HPDE6-E6E7 (cell line): ENCODE measurements at regions not wholly inside any gene's neighbourhood (a gene's known extent, or its start where the extent isn't known, plus 50 kb on each side); places are given as distances from the start of the nearest gene placed in this dataset.
"Not testable (repeated sequence)": the region's sequence is repeated elsewhere in the genome, so short reads cannot be mapped to it uniquely, and the experiment has no call there.

ENCODE experiments used
- DNase-seq: peaks from one replicate; pipeline ENCODE4 v3.0.0; 2011; ENCODE audit warnings: missing footprints; ENCODE audit errors: extremely low spot score

- DNase-seq, result no peak
These were observed 603.8 kb downstream of the CDH8 start for GRCh38 chr16:61432421-61432820.

GRCh38 chr16:61421111-61421510 is 615.1 kb downstream of the CDH8 start:
- no peak for DNase-seq

- DNase-seq, result no peak
These were observed 616.4 kb downstream of the CDH8 start for GRCh38 chr16:61419791-61420190.

GRCh38 chr16:61418802-61419201 is 617.4 kb downstream of the CDH8 start:
- DNase-seq, result not testable (repeated sequence)

GRCh38 chr16:61415126-61415525 is 621.1 kb downstream of the CDH8 start:
- DNase-seq, result no peak

- no peak for DNase-seq
These were observed 623.2 kb downstream of the CDH8 start for GRCh38 chr16:61413021-61413420.

GRCh38 chr16:61412562-61412961 is 623.7 kb downstream of the CDH8 start:
- DNase-seq, result no peak

GRCh38 chr16:61409604-61410003 is 626.6 kb downstream of the CDH8 start:
- no peak for DNase-seq

- no peak for DNase-seq
These were observed 632.9 kb downstream of the CDH8 start for GRCh38 chr16:61403386-61403785.

GRCh38 chr16:61391896-61392295 is 644.3 kb downstream of the CDH8 start:
- DNase-seq, result no peak

- DNase-seq, result no peak
These were observed 645.1 kb downstream of the CDH8 start for GRCh38 chr16:61390965-61391637.

GRCh38 chr16:61385392-61386071 is 650.7 kb downstream of the CDH8 start:
- no peak for DNase-seq

- DNase-seq, result no peak
These were observed 653.8 kb downstream of the CDH8 start for GRCh38 chr16:61382435-61382834.

GRCh38 chr16:61379311-61379710 is 656.9 kb downstream of the CDH8 start:
- no peak for DNase-seq

- no peak for DNase-seq
These were observed 662.2 kb downstream of the CDH8 start for GRCh38 chr16:61374071-61374470.

GRCh38 chr16:61371881-61372280 is 664.4 kb downstream of the CDH8 start:
- DNase-seq, result no peak

- no peak for DNase-seq
These were observed 664.9 kb downstream of the CDH8 start for GRCh38 chr16:61371388-61371787.

- no peak for DNase-seq
These were observed 665.7 kb downstream of the CDH8 start for GRCh38 chr16:61370564-61370963.

- DNase-seq, result no peak
These were observed 670.2 kb downstream of the CDH8 start for GRCh38 chr16:61366006-61366405.

GRCh38 chr16:61364990-61365389 is 671.2 kb downstream of the CDH8 start:
- DNase-seq, result no peak

GRCh38 chr16:61362585-61362984 is 673.7 kb downstream of the CDH8 start:
- DNase-seq, result no peak

GRCh38 chr16:61344791-61345190 is 691.4 kb downstream of the CDH8 start:
- no peak for DNase-seq

- DNase-seq, result no peak
These were observed 703.8 kb downstream of the CDH8 start for GRCh38 chr16:61332461-61332860.

GRCh38 chr16:61324044-61324443 is 712.2 kb downstream of the CDH8 start:
- DNase-seq, result no peak
